OCI-LY3 (cell line): ENCODE measurements at regions not wholly inside any gene's neighbourhood (a gene's known extent, or its start where the extent isn't known, plus 50 kb on each side); places are given as distances from the start of the nearest gene placed in this dataset.
A peak's percentile ranks its signal among the peaks of the same experiment; 100 is the strongest.

Experiments
- H2AFZ ChIP-seq: fragments of 200-600, 300-600 bp; shearing (Covaris generic); 2 replicates; pipeline ENCODE4 v1.6.0; 2014; ENCODE audit warnings: antibody characterized with exemption, low read depth, low read length
- H3K27ac ChIP-seq: fragments of 200-600, 300-600 bp; sonication (generic); 2 replicates; pipeline ENCODE4 v1.5.1; 2014; ENCODE audit warnings: mild to moderate bottlenecking, low read length, moderate library complexity, mixed read lengths
- H3K27me3 ChIP-seq: fragments of 200-600, 300-600 bp; sonication (generic); 2 replicates; pipeline ENCODE4 v1.6.1; 2014; ENCODE audit warnings: low read depth, low read length, mixed read lengths
- H3K36me3 ChIP-seq: fragments of 200-600, 300-600 bp; sonication (generic); replicated peaks from 2 replicates; pipeline ENCODE3; 2014; ENCODE audit warnings: low read depth, low read length, mixed read lengths
- H3K4me1 ChIP-seq: fragments of 300-600, 200-600 bp; sonication (generic); 2 replicates; pipeline ENCODE4 v1.6.1; 2014; ENCODE audit warnings: low read length, mixed read lengths
- H3K4me2 ChIP-seq: fragments of 200-600, 300-600 bp; sonication (generic); 2 replicates; pipeline ENCODE4 v1.6.1; 2014; ENCODE audit warnings: low read length, mixed read lengths
- H3K4me3 ChIP-seq: fragments of 300-600, 200-600 bp; sonication (generic); 2 replicates; pipeline ENCODE4 v1.5.1; 2014; ENCODE audit warnings: antibody characterized with exemption, mild to moderate bottlenecking, low read length, moderate library complexity
- H3K79me2 ChIP-seq: fragments of 300-600, 200-600 bp; shearing (Covaris generic); 2 replicates; pipeline ENCODE4 v1.6.1; 2014; ENCODE audit warnings: mild to moderate bottlenecking, low read length, mixed read lengths
- H3K9ac ChIP-seq: fragments of 300-600, 200-600 bp; shearing (Covaris generic); 2 replicates; pipeline ENCODE4 v1.6.0; 2014; ENCODE audit warnings: mild to moderate bottlenecking, low read length, moderate library complexity
- H3K9me3 ChIP-seq: fragments of 200-600, 300-600 bp; shearing (Covaris generic); 2 replicates; pipeline ENCODE4 v1.6.1; 2014; ENCODE audit warnings: low read length, mixed read lengths; ENCODE audit not compliant: insufficient read depth
- H4K20me1 ChIP-seq: fragments of 200-600, 300-600 bp; sonication (generic); 2 replicates; pipeline ENCODE4 v1.6.1; 2016; ENCODE audit warnings: low read length, mixed read lengths; ENCODE audit not compliant: insufficient read depth
- EZH2phosphoT487 ChIP-seq: fragments of 200-600 bp; shearing (Covaris generic); IDR thresholded peaks from 2 replicates; pipeline ENCODE4 v1.6.1; 2018; ENCODE audit warnings: antibody characterized with exemption, mixed run types, low read depth
- TF ChIP-seq, protein P1 (sequence below): fragments of 200-600, 300-600 bp; sonication (generic); IDR thresholded peaks from 2 replicates; pipeline ENCODE4 v1.5.1; 2014; ENCODE audit warnings: antibody characterized with exemption, low read length, low read depth

DNA sequence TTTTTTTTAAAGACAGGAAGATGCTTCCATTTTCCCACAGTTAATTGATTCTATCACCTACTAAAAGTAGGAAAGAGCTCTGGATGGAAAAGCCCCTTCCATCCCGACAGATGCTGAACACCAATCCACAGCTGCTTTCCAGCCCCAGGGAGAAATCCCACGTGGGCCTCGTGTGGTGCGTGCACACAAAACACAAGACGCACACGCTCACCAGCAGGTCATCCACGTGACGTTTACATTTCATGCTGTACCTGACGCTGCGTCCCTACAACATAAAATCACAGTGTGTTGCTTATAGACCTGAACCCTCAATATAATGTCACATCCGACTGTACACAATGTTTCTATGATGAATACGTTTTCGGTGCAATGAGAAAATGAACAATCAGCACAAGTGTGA is 50.2 kb upstream of the DACT2 start:
- Histone ChIP-seq H3K4me3 (no peak overlapping the region), H3K36me3 (no peaks in the 10 kb centered on the region), H3K9ac (no peak overlapping the region), H3K79me2 (no peaks in the 10 kb centered on the region), H2AFZ (no peak overlapping the region), H4K20me1 (no peaks in the 10 kb centered on the region), H3K27me3 (no peaks in the 10 kb centered on the region), H3K4me2 (peak overlapping the region; percentile 24; the same call in 1 of the 2 replicates), H3K9me3 (no peaks in the 10 kb centered on the region), H3K27ac (no peak overlapping the region), H3K4me1 (no peaks in the 10 kb centered on the region)
- TF ChIP-seq EZH2phosphoT487 = no peak
- TF ChIP-seq, protein P1, sequence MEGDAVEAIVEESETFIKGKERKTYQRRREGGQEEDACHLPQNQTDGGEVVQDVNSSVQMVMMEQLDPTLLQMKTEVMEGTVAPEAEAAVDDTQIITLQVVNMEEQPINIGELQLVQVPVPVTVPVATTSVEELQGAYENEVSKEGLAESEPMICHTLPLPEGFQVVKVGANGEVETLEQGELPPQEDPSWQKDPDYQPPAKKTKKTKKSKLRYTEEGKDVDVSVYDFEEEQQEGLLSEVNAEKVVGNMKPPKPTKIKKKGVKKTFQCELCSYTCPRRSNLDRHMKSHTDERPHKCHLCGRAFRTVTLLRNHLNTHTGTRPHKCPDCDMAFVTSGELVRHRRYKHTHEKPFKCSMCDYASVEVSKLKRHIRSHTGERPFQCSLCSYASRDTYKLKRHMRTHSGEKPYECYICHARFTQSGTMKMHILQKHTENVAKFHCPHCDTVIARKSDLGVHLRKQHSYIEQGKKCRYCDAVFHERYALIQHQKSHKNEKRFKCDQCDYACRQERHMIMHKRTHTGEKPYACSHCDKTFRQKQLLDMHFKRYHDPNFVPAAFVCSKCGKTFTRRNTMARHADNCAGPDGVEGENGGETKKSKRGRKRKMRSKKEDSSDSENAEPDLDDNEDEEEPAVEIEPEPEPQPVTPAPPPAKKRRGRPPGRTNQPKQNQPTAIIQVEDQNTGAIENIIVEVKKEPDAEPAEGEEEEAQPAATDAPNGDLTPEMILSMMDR = no peak

DNA sequence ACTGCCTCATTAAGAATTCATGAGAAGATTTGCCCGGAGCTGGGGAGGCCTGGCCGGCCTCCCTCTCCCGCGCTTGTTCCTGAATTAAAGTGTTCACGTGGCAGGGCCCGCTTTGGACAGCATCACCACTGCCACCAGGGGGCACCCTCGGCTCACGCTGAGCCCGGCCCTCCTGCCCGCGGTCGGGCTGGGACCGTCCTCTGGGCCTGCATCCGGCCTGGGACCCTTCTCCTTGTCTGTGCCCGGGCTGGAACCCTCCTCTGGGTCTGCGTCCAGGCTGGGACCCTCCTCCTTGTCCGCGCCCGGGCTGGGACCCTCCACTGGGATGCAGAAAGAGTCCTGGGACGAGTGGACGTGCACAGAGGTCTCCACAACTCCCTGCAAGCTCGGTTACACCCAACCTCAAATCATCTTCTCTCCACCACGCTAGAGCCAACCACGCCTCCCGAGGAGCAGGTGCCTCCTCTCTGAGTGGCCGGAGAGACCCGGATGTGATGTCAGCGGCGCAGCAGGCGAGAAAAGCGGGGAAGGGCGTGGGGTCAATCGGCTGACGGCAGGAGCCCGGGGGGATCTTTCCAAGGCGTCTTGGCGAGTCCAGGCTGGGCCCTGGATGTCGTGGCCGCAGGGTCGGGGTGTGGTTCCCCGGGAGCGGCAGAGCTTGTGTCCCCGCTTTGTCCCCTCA is 50.9 kb upstream of the DACT2 start:
- no peak overlapping the region for H2AFZ ChIP-seq
- H3K4me1 ChIP-seq = no peaks in the 10 kb centered on the region
- H3K4me3 ChIP-seq = no peak overlapping the region
- no peaks in the 10 kb centered on the region for H3K27me3 ChIP-seq
- H3K9me3 ChIP-seq = no peaks in the 10 kb centered on the region
- H3K4me2 ChIP-seq = peak overlapping the region; percentile 24; the same call in 1 of the 2 replicates
- H3K27ac ChIP-seq = no peak overlapping the region
- no peaks in the 10 kb centered on the region for H3K79me2 ChIP-seq
- H3K36me3 ChIP-seq = no peaks in the 10 kb centered on the region
- TF ChIP-seq, protein P1 = peak; percentile 69
- TF ChIP-seq EZH2phosphoT487 = no peak
- H3K9ac ChIP-seq = no peak overlapping the region
- no peaks in the 10 kb centered on the region for H4K20me1 ChIP-seq

DNA sequence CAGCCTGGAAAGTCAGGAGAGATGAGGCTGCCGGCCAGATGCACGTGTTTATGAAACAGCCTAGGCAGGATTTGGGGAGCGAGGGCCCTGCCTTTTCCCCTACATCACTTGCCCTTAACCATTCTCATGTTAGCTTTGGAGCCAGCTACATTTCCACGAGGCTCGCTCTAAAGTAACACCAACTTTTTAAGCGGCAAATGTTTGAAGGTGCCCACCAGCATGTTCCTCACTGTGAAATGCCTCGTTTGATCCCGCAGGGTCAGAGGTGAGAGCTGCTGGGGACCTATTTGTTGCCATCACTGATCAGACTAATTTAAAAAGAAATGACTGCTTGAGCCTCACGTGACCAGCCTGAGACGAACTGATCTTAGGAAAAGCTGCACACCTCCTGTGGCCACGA is 51.6 kb upstream of the DACT2 start:
- Histone ChIP-seq H3K36me3 (no peaks in the 10 kb centered on the region), H3K4me2 (no peak overlapping the region), H3K4me1 (no peaks in the 10 kb centered on the region), H3K79me2 (no peaks in the 10 kb centered on the region), H3K9me3 (no peaks in the 10 kb centered on the region), H3K9ac (no peak overlapping the region), H3K27ac (no peak overlapping the region), H2AFZ (no peak overlapping the region), H3K27me3 (no peaks in the 10 kb centered on the region), H3K4me3 (no peak overlapping the region), H4K20me1 (no peaks in the 10 kb centered on the region)
- TF ChIP-seq EZH2phosphoT487 = no peak
- TF ChIP-seq, protein P1 = no peak

DNA sequence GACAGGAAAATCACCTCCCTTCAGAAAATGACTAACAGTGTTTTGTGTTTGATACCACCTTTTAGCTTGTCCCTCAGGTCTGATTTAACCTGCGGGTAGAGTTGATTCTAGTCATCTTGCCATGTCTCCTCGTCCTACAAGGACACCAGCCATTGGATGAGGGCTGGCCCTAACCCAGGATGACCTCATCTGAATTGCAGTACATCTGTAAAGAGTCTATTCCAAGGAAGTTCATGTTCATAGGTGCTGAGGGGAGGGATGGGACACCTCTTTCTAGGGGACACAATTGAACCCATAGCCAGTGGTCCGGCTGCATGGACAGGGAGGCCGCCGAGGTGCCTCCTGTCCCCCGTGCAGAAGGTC is 52.0 kb upstream of the DACT2 start:
- H3K9ac ChIP-seq = no peak overlapping the region
- no peaks in the 10 kb centered on the region for H3K36me3 ChIP-seq
- no peak overlapping the region for H3K4me2 ChIP-seq
- no peak overlapping the region for H3K27ac ChIP-seq
- no peak overlapping the region for H3K4me3 ChIP-seq
- no peaks in the 10 kb centered on the region for H3K27me3 ChIP-seq
- TF ChIP-seq EZH2phosphoT487 = no peak
- TF ChIP-seq, protein P1 = no peak
- H3K9me3 ChIP-seq = no peaks in the 10 kb centered on the region
- H3K79me2 ChIP-seq = no peaks in the 10 kb centered on the region
- no peaks in the 10 kb centered on the region for H3K4me1 ChIP-seq
- no peak overlapping the region for H2AFZ ChIP-seq
- no peaks in the 10 kb centered on the region for H4K20me1 ChIP-seq
